AG09309 (cell line): ENCODE measurements at regions not wholly inside any gene's neighbourhood (a gene's known extent, or its start where the extent isn't known, plus 50 kb on each side); places are given as distances from the start of the nearest gene placed in this dataset.

ENCODE experiments used
- DNase-seq: peaks from one replicate; pipeline ENCODE4 v3.0.0-alpha.2; 2010; ENCODE audit warnings: low read depth
- H3K4me3 ChIP-seq: 2 replicates; pipeline ENCODE4 v1.5.1; 2011; ENCODE audit warnings: mild to moderate bottlenecking, low read depth, low read length, moderate library complexity; ENCODE audit not compliant: control insufficient read depth
- TF ChIP-seq, protein P1 (sequence below): IDR thresholded peaks from 2 replicates; pipeline ENCODE4 v1.5.1; 2011; ENCODE audit warnings: mild to moderate bottlenecking, low read depth, low read length, inconsistent platforms; ENCODE audit not compliant: insufficient read depth, control insufficient read depth; ENCODE audit errors: missing control alignments

- no peak for DNase-seq
- H3K4me3 ChIP-seq, result no peak overlapping the region
- TF ChIP-seq, protein P1, sequence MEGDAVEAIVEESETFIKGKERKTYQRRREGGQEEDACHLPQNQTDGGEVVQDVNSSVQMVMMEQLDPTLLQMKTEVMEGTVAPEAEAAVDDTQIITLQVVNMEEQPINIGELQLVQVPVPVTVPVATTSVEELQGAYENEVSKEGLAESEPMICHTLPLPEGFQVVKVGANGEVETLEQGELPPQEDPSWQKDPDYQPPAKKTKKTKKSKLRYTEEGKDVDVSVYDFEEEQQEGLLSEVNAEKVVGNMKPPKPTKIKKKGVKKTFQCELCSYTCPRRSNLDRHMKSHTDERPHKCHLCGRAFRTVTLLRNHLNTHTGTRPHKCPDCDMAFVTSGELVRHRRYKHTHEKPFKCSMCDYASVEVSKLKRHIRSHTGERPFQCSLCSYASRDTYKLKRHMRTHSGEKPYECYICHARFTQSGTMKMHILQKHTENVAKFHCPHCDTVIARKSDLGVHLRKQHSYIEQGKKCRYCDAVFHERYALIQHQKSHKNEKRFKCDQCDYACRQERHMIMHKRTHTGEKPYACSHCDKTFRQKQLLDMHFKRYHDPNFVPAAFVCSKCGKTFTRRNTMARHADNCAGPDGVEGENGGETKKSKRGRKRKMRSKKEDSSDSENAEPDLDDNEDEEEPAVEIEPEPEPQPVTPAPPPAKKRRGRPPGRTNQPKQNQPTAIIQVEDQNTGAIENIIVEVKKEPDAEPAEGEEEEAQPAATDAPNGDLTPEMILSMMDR, result no peak
Observed at GRCh38 chr12:91894911-91895310, 250.7 kb downstream of the BTG1 start.

DNA sequence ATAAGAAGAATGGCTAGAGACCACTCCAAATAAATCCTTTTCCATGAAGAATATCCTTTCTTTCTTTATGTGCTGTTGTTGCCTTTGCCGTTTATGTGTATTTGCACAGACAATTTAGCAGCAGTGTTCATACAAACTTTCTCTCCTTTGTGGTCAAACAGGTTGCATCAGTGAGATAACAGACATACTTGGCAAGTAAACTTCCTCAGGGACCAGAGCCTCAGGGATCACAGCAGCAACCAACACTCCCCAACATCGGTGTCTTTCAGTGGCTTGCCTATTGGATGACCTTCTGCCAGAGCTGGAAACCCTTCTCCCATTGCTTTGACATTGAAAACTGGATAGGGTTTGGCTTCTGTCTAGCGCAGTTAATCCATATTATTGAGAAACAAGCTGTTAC is 252.2 kb downstream of the BTG1 start:
- no peak for DNase-seq
- no peak overlapping the region for H3K4me3 ChIP-seq
- TF ChIP-seq, protein P1, result no peak

DNA sequence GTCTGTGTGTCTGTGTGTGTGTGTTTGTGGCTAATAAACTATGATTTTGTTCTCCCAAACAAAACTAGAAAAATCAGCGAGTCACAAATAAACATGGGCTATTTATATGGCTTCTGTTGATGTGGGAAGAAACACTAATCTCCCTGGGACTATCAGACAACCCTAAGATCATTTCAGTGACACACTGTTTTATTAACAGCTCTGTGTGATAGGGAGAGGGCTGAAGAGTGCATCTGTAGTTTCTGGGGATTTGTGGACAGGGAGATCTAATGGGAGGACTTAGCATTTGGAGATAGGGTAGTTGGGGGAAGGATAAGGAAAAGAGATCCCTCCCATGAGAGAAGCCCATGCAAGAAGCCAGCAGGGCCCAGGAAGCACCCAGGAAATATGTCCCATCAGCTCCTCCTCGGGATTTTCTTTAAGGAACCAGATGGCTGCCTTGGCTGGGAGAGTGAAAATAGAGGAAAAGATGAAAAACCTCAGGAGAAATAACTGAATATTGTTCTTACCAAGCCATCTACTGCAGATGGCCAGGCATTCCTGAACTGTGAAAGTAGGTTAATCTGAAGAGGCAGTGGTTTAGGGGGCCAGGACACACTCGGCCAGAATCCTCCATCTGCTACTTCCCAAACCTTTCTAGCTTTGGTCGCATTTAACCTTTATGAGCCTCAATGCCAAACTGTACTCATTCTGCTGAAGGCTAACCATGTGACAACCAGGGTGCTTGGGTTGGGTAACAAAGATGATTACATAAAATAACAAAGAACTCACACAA is 253.4 kb downstream of the BTG1 start:
- TF ChIP-seq, protein P1, result no peak
- no peak overlapping the region for H3K4me3 ChIP-seq
- no peak for DNase-seq

- DNase-seq, result no peak
- no peak overlapping the region for H3K4me3 ChIP-seq
- TF ChIP-seq, protein P1, result no peak
Observed at GRCh38 chr12:91890742-91891141, 254.9 kb downstream of the BTG1 start.

DNA sequence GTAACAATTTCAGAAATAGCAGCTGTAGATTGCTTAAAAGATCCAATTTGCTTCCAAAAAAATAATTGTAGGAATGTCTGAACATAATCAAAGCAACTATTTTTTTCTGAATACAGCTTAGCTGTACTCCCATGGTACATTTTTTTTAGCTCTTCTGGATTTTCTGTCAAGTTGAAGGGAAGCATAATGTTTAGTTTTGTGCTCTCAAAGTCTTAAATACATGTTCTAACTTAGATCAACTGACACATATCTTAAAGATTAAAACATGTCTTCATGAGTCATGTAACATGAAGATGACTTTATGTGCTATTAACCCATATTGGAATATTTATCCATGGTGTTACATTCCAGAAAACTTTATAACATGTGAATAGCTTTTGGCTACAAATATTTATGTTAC is 255.7 kb downstream of the BTG1 start:
- no peak for DNase-seq
- no peak overlapping the region for H3K4me3 ChIP-seq
- TF ChIP-seq, protein P1, result no peak

GRCh38 chr12:91889059-91889458 is 256.6 kb downstream of the BTG1 start:
- TF ChIP-seq, protein P1, result no peak
- no peak for DNase-seq
- H3K4me3 ChIP-seq, result no peak overlapping the region
